ENCODE measurements at regions not wholly inside any gene's neighbourhood (a gene's known extent, or its start where the extent isn't known, plus 50 kb on each side); places are given as distances from the start of the nearest gene placed in this dataset.

DNA sequence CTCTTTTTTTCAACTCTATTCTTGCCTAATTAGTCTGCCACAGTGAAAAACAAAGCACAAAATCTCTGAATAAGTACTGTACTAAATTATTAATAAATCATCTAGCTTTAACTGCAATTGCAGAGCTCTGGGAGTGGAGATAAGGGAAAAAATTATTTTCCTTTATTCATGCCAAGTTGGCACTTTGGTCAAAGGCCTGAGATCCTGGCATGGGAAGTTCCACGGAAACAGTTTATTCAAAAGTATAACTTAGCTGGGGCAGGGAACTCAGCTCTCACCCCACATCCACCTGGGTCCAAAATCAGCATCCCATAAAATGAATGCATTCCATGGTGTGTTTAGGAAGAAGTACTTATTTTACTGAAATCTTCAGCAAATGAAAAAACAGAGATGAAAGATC lies 185.2 kb upstream of the APCDD1 start:
- no peak for TF ChIP-seq PRDM1 (tag by site-specific recombination; IDR thresholded peaks at IDR 0.05)
- ChIA-PET POLR2A (no interaction called here), CTCF (no interaction called here)

DNA sequence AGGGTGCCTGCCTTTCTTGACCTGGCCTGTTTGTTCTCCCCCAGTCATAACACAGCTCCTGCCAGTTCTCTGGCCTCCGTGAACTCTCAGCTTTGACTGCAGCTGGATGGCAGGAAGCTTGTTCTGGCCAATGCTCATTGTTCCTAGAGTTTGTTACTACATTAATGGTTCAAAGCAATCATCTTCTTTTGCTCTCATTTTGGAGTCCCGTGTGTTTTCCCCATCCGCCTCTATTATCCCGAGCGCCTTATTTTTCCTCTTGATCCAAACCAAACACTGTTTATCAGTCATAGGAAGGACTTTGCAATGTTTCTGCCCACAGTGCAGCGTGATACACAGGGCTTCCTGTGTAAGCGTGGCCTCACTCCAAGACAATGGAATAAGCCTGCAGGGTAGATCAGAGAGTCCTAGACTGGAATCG lies 184.3 kb upstream of the APCDD1 start:
- H3K4me3 ChIP-seq (ENCODE audit: low read depth, low read length), result no peak overlapping the region
- H3K27ac ChIP-seq (ENCODE audit: extremely low read depth, low read depth, low read length), result no peak overlapping the region
- H3K9me3 ChIP-seq (ENCODE audit: control insufficient read depth, insufficient read depth, low read depth, low read length), result no peaks in the 10 kb centered on the region
- CTCF ChIA-PET, result no interaction called here
- H3K36me3 ChIP-seq (ENCODE audit: control insufficient read depth in 2 of 2, insufficient read depth in 1 of 2, low read length in 2 of 2), result no peaks in the 10 kb centered on the region
- POLR2A ChIA-PET, result no interaction called here
- no peaks in the 10 kb centered on the region for H3K4me1 ChIP-seq (ENCODE audit: control insufficient read depth, insufficient read depth, low read length)
- TF ChIP-seq MYNN (tag by site-specific recombination; IDR thresholded peaks at IDR 0.05; ENCODE audit: borderline replicate concordance) (no peak), ZNF514 (tag by site-specific recombination; IDR thresholded peaks at IDR 0.05) (no peak), ZNF433 (tag by site-specific recombination; IDR thresholded peaks at IDR 0.05; ENCODE audit: low read depth) (no peak), ZNF670 (tag by site-specific recombination; IDR thresholded peaks at IDR 0.05; ENCODE audit: low read depth) (no peak), ZNF664 (tag by site-specific recombination; IDR thresholded peaks at IDR 0.05) (no peak), ZNF548 (tag by site-specific recombination; IDR thresholded peaks at IDR 0.05) (no peak), ZNF211 (tag by site-specific recombination; IDR thresholded peaks at IDR 0.05; ENCODE audit: low read depth) (no peak), EGR2 (tag by site-specific recombination; IDR thresholded peaks at IDR 0.05; ENCODE audit: low read depth) (no peak), ZNF792 (tag by site-specific recombination; IDR thresholded peaks at IDR 0.05) (no peak), ZNF600 (tag by site-specific recombination; IDR thresholded peaks at IDR 0.05) (no peak), ZNF701 (tag by site-specific recombination; IDR thresholded peaks at IDR 0.05) (no peak), ZNF350 (tag by site-specific recombination; IDR thresholded peaks at IDR 0.05) (no peak), GLI4 (tag by site-specific recombination; IDR thresholded peaks at IDR 0.05) (no peak), ZNF341 (tag by site-specific recombination; IDR thresholded peaks at IDR 0.05; ENCODE audit: low read depth) (no peak)
- TF ChIP-seq, protein P1, sequence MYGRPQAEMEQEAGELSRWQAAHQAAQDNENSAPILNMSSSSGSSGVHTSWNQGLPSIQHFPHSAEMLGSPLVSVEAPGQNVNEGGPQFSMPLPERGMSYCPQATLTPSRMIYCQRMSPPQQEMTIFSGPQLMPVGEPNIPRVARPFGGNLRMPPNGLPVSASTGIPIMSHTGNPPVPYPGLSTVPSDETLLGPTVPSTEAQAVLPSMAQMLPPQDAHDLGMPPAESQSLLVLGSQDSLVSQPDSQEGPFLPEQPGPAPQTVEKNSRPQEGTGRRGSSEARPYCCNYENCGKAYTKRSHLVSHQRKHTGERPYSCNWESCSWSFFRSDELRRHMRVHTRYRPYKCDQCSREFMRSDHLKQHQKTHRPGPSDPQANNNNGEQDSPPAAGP (tag by site-specific recombination; IDR thresholded peaks at IDR 0.05), result no peak

More for the DNA sequence above, 185.2 kb upstream of the APCDD1 start:
- H3K4me3 ChIP-seq (ENCODE audit: low read depth, low read length), result no peak overlapping the region
- no peaks in the 10 kb centered on the region for H3K36me3 ChIP-seq (ENCODE audit: control insufficient read depth in 2 of 2, insufficient read depth in 1 of 2, low read length in 2 of 2)
- no peak overlapping the region for H3K27ac ChIP-seq (ENCODE audit: extremely low read depth, low read depth, low read length)
- H3K9me3 ChIP-seq (ENCODE audit: control insufficient read depth, insufficient read depth, low read depth, low read length), result no peaks in the 10 kb centered on the region
- no peaks in the 10 kb centered on the region for H3K4me1 ChIP-seq (ENCODE audit: control insufficient read depth, insufficient read depth, low read length)

DNA sequence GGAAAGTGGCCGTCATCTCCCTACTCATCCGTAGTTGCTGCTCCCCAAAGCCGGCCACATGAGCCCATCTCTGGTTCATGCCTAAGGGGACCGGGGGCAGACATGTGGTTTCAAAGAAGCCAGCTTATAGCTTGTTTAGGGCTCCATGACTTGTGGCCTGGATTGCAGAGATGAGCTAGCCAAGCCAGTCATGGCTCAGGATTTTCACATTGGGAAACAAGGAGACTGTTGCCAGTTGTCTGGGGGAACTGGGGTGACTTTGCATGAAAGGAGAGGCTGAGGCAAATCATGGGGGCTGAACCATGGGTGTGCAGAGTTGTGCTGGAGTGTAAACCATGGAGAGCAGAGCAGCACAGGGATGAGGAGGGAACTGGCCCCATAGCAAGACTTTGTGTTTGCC lies 183.0 kb upstream of the APCDD1 start:
- no peaks in the 10 kb centered on the region for H3K36me3 ChIP-seq (ENCODE audit: control insufficient read depth in 2 of 2, insufficient read depth in 1 of 2, low read length in 2 of 2)
- ChIA-PET POLR2A (no interaction called here), CTCF (interaction anchor here (0.5 kb wide), 1 partner anchor 1039 kb away, joined by 4 read pairs; no protein-coding TSS in a partner anchor)
- no peak overlapping the region for H3K27ac ChIP-seq (ENCODE audit: extremely low read depth, low read depth, low read length)
- H3K9me3 ChIP-seq (ENCODE audit: control insufficient read depth, insufficient read depth, low read depth, low read length), result no peaks in the 10 kb centered on the region
- TF ChIP-seq ZNF560 (tag by site-specific recombination; IDR thresholded peaks at IDR 0.05; ENCODE audit: borderline replicate concordance) (no peak), SCRT1 (tag by site-specific recombination; IDR thresholded peaks at IDR 0.05; ENCODE audit: borderline replicate concordance) (no peak), ZNF354C (tag by site-specific recombination; IDR thresholded peaks at IDR 0.05; ENCODE audit: borderline replicate concordance, low read depth) (no peak), ZNF146 (tag by site-specific recombination; IDR thresholded peaks at IDR 0.05) (no peak), ZNF223 (tag by site-specific recombination; IDR thresholded peaks at IDR 0.05) (no peak), ZNF416 (tag by site-specific recombination; IDR thresholded peaks at IDR 0.05) (no peak), ZNF610 (tag by site-specific recombination; IDR thresholded peaks at IDR 0.05; ENCODE audit: borderline replicate concordance) (no peak)
- TF ChIP-seq, protein P2, sequence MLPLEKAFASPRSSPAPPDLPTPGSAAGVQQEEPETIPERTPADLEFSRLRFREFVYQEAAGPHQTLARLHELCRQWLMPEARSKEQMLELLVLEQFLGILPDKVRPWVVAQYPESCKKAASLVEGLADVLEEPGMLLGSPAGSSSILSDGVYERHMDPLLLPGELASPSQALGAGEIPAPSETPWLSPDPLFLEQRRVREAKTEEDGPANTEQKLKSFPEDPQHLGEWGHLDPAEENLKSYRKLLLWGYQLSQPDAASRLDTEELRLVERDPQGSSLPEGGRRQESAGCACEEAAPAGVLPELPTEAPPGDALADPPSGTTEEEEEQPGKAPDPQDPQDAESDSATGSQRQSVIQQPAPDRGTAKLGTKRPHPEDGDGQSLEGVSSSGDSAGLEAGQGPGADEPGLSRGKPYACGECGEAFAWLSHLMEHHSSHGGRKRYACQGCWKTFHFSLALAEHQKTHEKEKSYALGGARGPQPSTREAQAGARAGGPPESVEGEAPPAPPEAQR (tag by site-specific recombination; IDR thresholded peaks at IDR 0.05), result no peak
- H3K4me1 ChIP-seq (ENCODE audit: control insufficient read depth, insufficient read depth, low read length), result no peaks in the 10 kb centered on the region
- H3K4me3 ChIP-seq (ENCODE audit: low read depth, low read length), result no peak overlapping the region
